Activated CD8-positive, alpha-beta memory T cell treated with anti-CD3 and anti-CD28 coated beads for 36 hours (primary cell): ENCODE measurements at regions not wholly inside any gene's neighbourhood (a gene's known extent, or its start where the extent isn't known, plus 50 kb on each side); places are given as distances from the start of the nearest gene placed in this dataset.
"Not testable (repeated sequence)": the region's sequence is repeated elsewhere in the genome, so short reads cannot be mapped to it uniquely, and the experiment has no call there.

Source experiments
- CTCF ChIA-PET: fragments of 350-600 bp; sonication (Branson Sonifier 250); formaldehyde crosslinking; loops from one replicate; lab custom pipeline; 2021; ENCODE audit warnings: antibody characterized with exemption; lab: Charles Lee
- POLR2A ChIA-PET: fragments of 350-600 bp; sonication (Branson Sonifier 250); formaldehyde crosslinking; loops from one replicate; lab custom pipeline; 2021; ENCODE audit warnings: antibody characterized with exemption; lab: Charles Lee

DNA sequence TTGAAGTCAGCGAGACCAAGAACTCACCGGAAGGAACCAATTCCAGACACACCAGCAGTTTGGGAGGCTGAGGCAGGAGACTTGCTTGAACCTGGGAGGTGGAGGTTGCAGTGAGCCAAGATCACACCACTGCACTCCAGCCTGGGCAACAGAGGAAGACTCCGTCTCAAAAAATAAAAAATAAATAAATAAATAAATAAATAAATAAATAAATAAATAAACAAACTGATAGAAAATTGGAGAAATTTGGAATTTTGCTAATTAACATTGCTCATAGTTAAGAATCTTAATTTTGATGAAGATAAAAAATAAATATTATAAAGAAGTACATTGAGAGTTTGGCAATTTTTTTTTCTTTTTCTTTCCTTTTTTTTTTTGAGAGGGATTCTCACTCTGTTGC, 1216.2 kb downstream of the TECRL start:
- POLR2A ChIA-PET, CTCF ChIA-PET: not testable (repeated sequence)

DNA sequence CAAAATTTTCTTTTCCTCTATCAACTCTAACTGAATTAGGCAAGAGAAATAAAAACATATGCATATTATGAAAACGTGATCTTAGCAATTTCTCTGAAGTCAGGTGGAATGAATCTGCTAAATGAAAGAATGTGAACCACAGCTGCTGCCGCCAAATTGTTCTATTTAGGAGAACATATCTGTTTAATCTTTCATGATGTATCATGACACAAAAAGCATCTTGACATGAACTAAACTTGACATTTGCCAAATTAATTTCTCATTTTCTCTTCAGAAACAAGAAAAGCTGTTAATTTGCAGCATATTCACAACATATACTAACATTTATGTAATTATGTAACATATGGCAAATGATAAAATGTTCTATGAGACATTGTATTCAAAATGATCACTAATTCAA, 1237.9 kb downstream of the TECRL start:
- ChIA-PET POLR2A (no interaction called here), CTCF (no interaction called here)

DNA sequence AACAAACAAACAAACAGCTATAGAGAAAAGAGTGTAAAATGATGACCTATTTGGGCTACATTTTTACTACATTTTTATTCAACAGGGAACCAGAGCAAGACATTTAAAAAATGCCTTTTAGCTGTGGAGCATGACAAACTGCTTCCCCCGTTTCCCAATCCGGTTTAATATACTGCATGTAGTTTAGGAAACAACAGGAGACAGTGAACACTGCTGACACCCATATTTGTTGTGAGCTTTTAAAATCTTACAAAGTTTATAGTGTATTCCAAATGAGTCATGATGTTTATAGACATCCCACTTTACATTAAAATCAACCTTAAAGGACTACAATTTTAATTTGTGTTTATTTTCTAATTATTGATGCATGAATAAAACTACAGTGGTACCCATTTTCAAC, 1238.3 kb downstream of the TECRL start:
- POLR2A ChIA-PET: no interaction called here
- CTCF ChIA-PET: no interaction called here

DNA sequence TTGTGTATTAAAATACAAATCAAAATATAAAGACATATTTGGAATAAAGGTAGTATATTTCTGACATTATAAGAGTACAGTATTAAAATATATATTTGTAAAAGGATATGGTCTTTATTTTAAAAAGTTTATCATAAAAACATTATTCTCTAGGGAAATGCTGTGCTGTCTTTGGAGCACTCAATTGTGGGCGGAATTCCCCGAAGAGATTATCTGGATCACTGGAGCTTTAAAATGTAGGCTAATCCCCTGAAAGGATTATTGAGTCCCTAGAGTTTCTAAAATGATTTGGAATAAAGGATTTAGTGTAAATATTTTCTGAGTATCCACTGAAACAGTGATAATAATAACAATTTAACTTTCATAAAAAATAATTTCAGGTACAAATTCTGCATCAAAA, 1239.4 kb downstream of the TECRL start:
- CTCF ChIA-PET: no interaction called here
- POLR2A ChIA-PET: no interaction called here

DNA sequence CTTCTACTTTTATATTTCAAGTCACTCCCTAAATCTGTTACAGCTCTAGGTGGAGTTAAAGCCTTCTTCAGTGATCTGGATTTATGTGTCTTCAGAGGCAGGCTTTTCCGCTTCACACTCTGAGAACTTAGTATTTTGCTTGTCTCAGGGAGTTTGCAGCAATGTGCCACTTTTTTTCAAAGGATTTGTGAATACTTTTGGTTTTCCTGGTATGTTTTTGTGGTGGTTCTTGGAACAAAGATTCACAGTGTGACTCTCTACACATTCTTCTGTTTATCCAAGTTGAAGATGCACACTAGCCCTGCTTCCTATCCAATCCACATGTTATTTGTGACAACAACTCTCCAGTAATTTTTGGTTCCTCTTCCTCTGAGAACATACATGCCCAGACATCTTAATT, 1253.7 kb downstream of the TECRL start:
- ChIA-PET POLR2A (no interaction called here), CTCF (no interaction called here)

DNA sequence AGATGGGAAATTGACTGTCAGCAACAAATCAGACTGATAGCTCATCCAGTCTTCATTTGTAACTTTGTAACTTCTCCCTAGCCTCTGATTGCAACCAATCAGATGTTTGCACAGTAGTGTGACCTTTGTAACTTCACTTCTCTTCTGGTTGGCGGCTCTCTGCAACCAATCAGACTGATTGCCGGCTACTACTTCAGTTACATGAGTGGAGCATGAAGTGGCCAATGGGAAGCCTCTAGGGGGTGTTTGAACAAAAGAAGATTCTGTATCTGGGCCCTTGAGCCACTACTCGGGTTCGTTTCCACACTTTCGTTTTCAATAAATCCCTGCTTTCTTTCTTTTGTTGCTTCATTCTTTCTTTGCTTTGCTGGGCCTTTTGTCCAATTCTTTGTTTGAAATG, 1285.8 kb downstream of the TECRL start:
- ChIA-PET CTCF (no interaction called here), POLR2A (no interaction called here)

DNA sequence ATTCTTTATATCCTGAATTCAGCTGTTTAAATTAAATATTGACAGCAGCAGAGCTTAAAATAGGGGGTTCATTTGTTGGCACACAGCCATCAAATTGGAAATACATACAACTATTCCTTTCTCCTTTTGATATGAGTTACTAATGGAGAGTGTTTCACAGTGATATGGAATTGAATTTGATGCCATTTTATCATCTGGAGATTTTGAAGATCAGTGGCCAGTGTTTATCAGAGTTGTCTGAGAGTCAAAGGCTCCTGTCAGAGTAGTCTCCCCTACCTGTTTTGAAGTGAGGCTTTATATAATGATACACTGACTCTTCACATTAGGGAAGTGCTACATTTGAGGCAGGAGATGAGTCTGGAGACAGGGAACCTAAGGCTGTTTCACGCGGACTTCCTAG, 1286.3 kb downstream of the TECRL start:
- POLR2A ChIA-PET: no interaction called here
- CTCF ChIA-PET: no interaction called here

DNA sequence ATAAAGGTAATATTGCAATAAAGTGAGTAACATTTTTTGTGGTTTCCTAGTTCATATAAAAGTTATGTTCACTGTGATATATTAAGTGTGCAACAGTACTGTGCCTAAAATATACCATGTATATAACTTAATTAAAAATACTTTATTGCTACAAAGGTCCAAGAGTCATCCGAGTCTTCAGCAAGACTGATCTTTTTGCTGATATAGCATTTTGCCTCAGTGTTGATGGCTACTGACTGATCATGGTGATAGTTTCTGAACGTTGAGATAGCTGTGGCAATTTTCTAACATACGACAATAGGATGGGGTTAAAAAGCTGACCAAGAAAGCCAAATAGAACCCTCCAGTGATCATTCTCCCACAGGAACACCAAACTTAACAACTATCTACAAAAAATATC, 1302.7 kb downstream of the TECRL start:
- POLR2A ChIA-PET: no interaction called here
- CTCF ChIA-PET: no interaction called here

DNA sequence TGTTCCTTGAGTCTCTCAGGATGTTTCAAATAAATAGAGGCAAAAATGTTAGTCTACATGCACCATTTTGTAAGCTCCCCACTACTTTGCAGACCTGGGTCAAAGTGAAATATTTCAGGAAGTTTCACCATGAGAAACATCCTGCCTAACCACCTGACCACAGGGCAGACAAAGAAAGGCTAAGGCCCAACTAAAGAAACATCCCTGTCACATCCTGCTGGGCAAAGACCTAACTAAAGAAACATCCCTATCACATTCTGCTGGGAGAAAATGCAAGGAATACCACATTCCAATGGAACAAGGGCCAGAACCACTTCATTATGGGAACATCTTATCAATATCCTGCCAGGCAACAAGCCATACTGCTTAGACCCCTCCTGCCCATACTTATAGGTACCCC, 1303.4 kb downstream of the TECRL start:
- ChIA-PET POLR2A (no interaction called here), CTCF (no interaction called here)

DNA sequence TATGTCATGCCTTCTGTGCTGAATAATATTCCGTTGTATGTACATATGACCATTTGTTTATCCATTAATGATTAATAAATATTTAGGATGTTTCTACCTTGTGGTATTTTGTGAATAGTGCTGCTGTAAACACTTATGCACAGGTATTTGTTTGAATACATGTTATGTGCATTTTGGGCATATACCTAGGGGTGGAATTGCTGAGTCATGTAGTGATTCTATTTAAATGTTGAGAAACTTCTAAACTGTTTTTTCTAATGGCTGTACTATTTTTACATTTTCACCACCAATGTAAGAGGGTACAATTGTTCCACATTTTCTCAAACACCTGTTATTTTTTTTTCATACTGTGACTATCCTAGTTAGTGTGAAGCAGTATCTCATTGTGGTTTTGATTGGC, 1318.6 kb downstream of the TECRL start:
- POLR2A ChIA-PET: no interaction called here
- CTCF ChIA-PET: no interaction called here

DNA sequence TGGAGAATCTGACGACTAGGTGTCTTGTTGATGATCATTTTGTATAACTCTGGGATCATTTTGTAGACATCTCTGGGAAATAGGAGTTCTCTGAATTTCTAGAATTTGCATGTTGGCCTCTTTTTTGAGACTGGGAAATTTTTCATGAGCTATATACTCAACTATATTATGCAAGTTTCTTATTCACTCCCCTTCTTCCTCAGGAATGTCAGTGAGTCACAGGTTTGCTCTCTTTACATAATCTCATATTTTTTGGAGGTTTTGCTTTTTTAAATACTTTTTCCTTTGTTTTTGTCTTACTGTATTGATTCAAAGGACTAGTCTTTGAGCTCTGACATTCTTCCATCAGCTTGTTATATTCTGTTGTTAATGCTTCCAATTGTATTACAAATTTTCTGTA, 1324.2 kb downstream of the TECRL start:
- ChIA-PET CTCF (no interaction called here), POLR2A (no interaction called here)

DNA sequence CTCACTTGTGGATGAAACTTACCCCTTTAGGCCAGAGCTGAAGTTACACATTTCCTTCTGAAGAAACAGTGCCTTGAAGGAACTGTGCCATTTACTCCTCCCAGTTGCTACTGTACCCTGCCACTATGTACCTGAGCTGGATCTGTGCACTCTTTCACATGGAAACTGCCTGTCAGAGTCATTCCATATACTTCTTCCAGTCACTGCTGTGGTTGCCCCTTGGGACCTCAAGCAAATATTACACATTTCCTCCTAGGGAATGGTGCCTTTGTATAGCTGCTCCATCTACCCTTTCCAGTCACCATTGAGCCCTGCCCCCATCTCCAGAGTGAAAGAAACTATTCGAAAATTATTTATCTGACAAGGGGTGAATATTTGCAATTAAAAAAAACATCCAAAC, 1328.3 kb downstream of the TECRL start:
- ChIA-PET CTCF (no interaction called here), POLR2A (no interaction called here)

DNA sequence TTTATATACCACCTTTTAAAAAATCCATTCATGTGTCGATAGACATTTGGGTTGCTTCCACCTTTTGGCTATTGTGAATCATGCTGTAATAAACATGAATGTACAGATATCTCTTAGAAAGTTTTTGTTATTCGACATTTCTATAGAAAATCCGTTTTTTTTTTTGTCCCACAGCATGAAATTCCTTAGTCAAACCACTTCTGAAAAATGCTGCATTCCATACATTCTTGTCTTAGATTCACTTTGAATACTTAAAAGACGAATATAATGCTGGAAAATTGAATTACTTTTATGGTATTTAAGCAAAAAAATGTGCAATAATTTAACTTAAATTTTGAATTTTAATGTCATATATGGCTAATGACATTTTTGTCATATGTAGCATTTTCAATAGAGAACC, 1345.5 kb downstream of the TECRL start:
- ChIA-PET CTCF (no interaction called here), POLR2A (no interaction called here)

DNA sequence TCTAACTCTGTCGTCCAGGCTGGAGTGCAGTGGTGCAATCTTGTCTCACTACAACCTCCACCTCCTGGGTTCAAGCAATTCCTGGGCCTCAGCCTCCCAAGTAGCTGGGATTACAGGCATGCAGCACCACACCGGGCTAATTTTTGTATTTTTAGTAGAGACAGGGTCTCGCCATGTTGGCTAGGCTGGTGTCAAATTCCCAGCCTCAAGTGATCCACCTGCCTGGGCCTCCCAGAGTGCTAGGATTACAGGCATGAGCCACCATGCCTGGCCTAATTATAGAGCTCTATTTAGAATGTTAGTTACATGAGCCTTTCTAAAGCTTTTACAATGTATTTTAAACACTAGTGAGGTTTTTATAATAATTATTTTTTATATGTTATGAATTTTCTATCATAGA, 1346.4 kb downstream of the TECRL start:
- POLR2A ChIA-PET, CTCF ChIA-PET: not testable (repeated sequence)

DNA sequence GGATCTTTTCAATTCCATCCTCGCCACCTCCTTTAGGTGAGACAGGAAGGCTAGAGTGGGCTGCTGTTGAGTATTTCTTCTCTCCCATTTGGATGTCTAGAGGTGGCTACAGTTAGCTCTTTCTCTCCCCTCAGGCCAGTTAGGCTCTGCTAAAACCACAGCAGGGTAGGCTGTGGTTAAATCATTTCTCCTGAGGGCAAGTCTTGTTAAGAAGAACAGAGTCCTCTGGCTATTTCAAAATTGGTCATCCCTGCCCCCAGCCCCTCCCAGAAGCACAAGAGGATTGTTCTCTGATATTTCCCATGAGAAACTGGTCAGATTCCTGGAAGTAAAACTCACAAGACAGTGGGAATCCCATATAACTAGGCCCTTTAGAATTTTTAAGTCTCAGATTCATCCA, 1359.5 kb downstream of the TECRL start:
- ChIA-PET CTCF (no interaction called here), POLR2A (no interaction called here)

DNA sequence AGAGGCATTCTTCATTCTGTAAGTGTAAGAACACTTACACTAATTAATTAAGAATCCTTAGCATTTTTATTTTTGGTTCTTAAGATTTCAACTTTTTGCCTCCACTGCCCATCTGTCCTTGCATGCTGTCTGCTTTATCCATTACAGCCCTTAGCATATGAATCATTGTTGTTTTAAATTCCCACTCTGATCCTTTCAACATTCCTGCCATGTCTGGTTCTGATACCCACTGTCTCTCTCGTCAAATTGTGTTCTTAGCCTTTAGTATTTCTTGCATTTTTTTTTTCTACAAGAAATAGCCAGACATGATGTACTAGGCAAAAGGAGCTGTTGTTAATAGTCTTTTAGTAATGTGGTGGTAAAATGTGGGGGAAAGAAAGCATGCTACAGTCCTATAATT, 1360.0 kb downstream of the TECRL start:
- ChIA-PET CTCF (no interaction called here), POLR2A (no interaction called here)

DNA sequence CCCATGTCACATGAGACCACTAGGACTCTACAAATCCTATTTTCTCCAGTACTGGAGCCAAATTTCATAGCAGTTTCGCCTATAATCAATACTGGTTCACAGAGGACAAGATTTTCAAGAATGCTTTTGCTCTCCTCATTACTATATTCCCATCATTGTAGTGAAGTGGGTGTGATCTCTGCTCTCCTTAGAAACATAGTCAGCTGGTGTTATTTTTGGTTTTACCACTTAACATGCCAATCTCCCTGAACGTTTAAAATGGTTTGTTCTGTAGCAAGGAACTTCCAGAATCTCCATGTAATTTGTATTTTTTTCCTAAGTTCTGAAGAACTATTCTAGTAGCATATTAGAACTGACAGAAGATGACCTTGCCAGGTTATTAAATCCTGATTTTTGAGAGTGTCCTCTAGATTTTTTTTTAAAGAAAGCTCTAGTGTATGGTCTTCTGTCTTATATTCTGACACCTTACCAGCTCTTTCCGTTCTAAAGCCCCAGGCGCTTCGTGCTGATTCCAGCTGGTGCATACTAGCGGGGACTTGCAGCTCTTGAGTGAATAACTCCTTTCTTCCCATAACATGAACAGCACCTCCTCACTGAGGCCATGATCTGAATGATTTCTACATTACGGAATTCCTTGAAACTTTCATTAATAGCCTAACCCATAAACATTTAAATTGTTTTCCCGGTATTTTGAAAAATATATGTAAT, 1372.9 kb downstream of the TECRL start:
- CTCF ChIA-PET: no interaction called here
- POLR2A ChIA-PET: no interaction called here

DNA sequence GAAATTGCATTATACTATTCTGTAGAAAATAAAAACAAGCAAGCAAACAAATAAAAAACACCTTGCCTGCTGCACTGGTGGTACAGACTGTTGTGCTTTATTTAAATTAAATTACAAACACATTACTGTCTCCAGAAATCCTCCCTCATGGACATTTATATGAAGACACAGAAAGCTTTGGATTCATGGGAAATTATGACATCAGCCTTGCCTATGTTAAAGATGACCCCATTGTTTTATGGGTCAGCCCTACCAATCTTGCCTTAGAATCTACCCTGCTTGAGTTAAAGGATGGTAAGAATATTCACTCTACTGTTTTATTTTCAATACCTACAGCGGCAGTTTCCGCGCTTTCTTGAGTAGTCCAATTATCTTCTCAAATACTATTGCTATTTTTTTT, 1379.9 kb downstream of the TECRL start:
- POLR2A ChIA-PET: no interaction called here

DNA sequence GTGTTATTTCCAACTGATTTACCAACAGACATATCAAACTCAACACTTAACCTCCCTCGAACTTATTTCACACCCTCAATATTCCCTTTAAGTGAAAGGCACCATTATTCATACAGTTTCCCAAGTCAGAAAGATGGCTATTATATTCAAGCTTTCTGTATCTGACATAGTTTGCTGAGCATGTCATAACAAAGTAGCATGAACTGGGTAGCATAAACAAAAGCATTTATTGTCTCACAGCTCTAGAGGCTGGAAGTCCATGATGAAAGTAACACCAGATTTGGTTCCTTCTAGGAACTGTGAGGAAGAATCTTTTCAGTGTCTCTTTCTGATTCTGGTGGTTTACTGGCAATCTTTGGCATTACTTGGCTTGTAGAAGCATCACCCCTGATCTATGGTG, 1388.6 kb downstream of the TECRL start:
- ChIA-PET CTCF (no interaction called here), POLR2A (no interaction called here)

More for the DNA sequence above, 1379.9 kb downstream of the TECRL start:
- CTCF ChIA-PET: no interaction called here

DNA sequence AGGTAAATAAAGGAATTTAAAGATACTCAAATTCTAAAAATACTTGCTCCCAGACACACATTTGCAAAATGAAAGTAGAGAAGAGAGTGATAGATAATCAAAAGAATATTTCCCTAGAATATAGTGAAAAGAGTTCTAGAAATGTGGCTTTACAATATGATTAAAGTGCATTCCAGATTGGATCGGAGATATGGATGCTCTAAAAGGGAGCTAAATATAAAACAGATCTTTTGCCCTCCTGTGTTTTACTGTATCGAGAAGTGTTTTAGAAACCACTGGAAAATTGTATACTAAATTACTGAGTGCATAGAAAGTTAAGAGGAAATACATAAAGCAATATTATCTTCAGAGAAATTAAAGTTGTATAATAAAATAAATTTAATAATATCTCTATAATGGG, 1392.0 kb downstream of the TECRL start:
- POLR2A ChIA-PET: no interaction called here
- CTCF ChIA-PET: no interaction called here

DNA sequence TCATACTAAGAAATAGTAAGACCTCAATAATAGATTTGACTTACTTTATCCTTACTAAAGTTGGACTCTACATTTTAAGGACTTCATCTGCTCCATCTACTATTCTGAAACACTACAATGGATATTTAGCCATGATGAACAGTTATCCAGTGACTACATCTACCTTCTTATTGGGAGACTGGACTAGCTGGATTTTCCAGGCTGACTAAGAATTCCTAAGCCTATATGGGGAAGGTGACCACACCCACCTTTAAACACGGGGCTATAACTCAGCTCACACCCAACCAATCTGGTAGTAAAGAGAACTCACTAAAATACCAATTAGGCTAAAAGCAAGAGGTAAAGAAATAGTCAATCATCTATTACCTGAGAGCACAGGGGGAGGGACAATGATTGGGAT, 1438.4 kb downstream of the TECRL start:
- ChIA-PET POLR2A (no interaction called here), CTCF (no interaction called here)

DNA sequence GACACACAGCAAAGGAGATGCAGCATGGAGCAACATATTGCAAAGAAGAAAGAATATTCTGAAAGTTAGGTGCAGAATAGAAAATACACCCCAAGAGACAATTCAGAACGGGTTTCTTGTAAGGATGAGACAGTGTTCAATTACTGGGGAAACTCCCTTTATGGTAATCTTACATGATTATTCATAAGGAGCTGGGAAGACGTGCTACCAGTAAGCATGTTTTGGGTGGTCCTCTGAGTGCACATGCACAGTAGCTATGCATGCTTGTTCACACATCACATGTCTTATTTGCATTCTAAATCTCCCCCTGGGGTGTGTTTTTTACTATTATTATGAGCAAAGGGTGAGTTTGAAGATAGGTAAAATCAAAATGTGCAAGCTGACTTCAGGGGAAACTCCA, 1448.8 kb downstream of the TECRL start:
- ChIA-PET CTCF (interaction anchor here (0.5 kb wide), 1 partner anchor 302 kb away, joined by 3 read pairs; no protein-coding TSS in a partner anchor), POLR2A (no interaction called here)
